ENCODE measurements at regions not wholly inside any gene's neighbourhood (a gene's known extent, or its start where the extent isn't known, plus 50 kb on each side); places are given as distances from the start of the nearest gene placed in this dataset.

DNA sequence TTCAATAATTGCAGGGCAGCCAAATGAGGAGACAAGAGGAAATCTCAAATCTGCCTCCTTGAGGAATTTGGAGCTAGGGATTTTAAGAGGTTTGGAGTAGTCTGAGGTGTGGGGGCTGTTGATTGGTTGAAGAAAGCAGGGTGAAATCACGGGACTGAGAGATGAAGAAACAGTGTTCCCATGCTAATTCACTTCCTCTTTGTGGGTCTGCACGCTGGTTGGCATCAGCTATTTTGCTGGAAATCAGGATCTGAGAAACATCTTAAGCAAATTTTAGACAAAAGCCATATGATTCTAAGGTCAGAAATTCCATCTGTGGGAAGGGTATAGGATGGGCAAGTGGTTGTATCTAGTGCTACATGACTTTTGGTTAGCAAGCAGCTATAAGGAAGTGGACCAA, 107.1 kb upstream of the PAXBP1 start:
- H3K27me3 ChIP-seq = no peaks in the 10 kb centered on the region
- no peak overlapping the region for H3K4me3 ChIP-seq
- 29 to 54% methylated on average over 2 of the region's 2 CpGs for WGBS, 2 donors
- DNase-seq (no peak), FAIRE-seq (no peak), ATAC-seq (peak in 1 of 4 donors; percentile 40)
- no peaks in the 10 kb centered on the region for H3K36me3 ChIP-seq
- H3K9me3 ChIP-seq = no peaks in the 10 kb centered on the region
- no peaks in the 10 kb centered on the region for H3K4me1 ChIP-seq
- TF ChIP-seq, protein P1, sequence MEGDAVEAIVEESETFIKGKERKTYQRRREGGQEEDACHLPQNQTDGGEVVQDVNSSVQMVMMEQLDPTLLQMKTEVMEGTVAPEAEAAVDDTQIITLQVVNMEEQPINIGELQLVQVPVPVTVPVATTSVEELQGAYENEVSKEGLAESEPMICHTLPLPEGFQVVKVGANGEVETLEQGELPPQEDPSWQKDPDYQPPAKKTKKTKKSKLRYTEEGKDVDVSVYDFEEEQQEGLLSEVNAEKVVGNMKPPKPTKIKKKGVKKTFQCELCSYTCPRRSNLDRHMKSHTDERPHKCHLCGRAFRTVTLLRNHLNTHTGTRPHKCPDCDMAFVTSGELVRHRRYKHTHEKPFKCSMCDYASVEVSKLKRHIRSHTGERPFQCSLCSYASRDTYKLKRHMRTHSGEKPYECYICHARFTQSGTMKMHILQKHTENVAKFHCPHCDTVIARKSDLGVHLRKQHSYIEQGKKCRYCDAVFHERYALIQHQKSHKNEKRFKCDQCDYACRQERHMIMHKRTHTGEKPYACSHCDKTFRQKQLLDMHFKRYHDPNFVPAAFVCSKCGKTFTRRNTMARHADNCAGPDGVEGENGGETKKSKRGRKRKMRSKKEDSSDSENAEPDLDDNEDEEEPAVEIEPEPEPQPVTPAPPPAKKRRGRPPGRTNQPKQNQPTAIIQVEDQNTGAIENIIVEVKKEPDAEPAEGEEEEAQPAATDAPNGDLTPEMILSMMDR (IDR thresholded peaks at IDR 0.05) = no peak
- no peak overlapping the region for H3K27ac ChIP-seq
- intact Hi-C loops (cut with DNase I) = no loop called here

DNA sequence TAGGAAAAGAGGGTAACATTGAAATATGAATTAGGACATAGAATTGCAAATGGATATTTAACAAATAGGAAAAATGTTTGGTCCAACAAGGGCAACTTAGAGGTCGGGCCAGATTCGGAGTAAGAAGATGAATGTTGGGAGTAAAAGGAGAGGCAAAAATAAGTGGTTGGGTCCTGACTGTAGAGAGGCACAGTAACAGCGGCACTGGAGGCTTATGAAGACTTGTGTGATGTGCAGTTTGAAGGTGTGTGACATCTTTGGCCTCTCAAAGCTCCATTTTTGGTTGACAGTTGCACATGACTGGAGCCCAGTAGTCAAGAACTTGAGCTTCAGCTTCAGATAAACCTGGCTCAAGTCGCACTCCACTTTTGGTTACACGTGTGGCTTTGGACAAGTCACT, 109.9 kb upstream of the PAXBP1 start:
- intact Hi-C loops (cut with DNase I) = no loop called here
- no peak for FAIRE-seq
- H3K27me3 ChIP-seq = no peaks in the 10 kb centered on the region

DNA sequence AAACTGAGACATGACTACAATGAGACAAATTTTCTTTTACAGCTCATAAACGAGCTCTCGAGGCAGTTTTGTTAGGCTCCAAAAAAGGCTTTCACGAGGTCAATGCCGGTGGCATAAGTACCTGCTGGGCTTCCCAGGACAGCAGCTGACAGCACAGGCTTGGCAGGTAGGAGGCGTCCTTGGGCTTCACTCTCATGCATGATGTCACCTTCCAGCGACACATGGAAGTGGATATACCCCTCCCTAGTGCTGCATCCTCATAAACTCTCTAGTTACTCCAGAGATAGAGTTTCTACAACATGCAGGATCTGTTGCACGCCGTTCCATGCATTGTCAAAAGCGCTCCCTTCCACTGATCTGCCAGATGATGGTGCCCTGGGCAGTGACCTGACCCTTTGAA, 112.5 kb upstream of the PAXBP1 start:
- H3K27me3 ChIP-seq = no peaks in the 10 kb centered on the region
- DNase-seq = no peak
- intact Hi-C loops (cut with DNase I) = no loop called here
- ATAC-seq = no peak
- H3K4me3 ChIP-seq = no peak overlapping the region
- no peaks in the 10 kb centered on the region for H3K36me3 ChIP-seq
- no peak for FAIRE-seq
- H3K27ac ChIP-seq = no peak overlapping the region
- H3K4me1 ChIP-seq = no peaks in the 10 kb centered on the region
- no peaks in the 10 kb centered on the region for H3K9me3 ChIP-seq
- TF ChIP-seq, protein P1 (IDR thresholded peaks at IDR 0.05) = no peak
- WGBS, 2 donors = 55 to 56% methylated on average over 9 of the region's 9 CpGs

More for the DNA sequence above, 109.9 kb upstream of the PAXBP1 start:
- no peak overlapping the region for H3K4me3 ChIP-seq
- DNase-seq = no peak
- no peaks in the 10 kb centered on the region for H3K36me3 ChIP-seq
- no peak overlapping the region for H3K27ac ChIP-seq
- TF ChIP-seq, protein P1 (IDR thresholded peaks at IDR 0.05) = no peak
- no peaks in the 10 kb centered on the region for H3K9me3 ChIP-seq
- WGBS, 2 donors = 70 to 95% methylated on average over 5 of the region's 5 CpGs
- no peak for ATAC-seq
- no peaks in the 10 kb centered on the region for H3K4me1 ChIP-seq

DNA sequence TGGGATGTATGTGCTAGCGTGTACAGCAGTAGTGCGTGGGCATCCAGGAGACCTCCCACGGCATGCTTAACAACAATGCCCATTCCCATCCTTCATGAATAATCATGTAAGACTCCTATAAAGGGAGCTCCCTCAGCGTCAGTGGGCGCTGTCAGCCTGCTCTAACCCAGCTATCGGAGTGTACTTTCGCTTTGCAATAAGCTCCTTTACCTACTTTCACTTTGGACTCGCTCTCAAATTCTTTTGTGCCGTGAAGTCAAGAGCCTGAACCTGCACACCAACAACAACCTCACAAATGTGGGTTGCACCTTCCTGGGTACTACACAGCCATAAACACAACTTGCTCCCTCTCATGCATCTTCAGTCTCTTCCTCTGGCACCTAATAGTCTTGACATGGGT, 114.8 kb upstream of the PAXBP1 start:
- intact Hi-C loops (cut with DNase I) = no loop called here
- FAIRE-seq = no peak
- no peak for ATAC-seq
- no peak for DNase-seq
- H3K4me1 ChIP-seq = no peaks in the 10 kb centered on the region
- H3K27me3 ChIP-seq = no peaks in the 10 kb centered on the region
- 77 to 88% methylated on average over 9 of the region's 9 CpGs for WGBS, 2 donors
- TF ChIP-seq, protein P1 (IDR thresholded peaks at IDR 0.05) = no peak
- H3K27ac ChIP-seq = no peak overlapping the region
- no peaks in the 10 kb centered on the region for H3K36me3 ChIP-seq
- no peak overlapping the region for H3K4me3 ChIP-seq
- H3K9me3 ChIP-seq = no peaks in the 10 kb centered on the region

DNA sequence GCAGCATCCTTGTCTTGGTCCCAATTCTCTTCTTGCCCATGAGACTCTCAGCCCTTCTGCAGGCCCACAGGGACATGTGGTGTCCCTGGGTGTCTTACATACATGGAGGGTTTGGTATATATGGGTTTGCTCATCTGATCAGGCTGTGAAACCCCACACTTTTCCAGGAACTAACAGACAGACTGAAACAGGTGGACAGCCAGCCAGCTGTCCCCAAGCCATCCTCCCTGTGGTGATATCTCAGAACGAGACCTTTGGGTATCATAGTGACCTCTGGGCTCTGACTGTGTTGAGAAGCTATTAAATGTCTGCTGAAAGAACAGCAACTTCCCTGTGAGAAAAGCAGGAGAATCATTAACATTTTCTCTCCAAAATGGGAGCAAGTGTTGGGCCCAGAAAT, 115.5 kb upstream of the PAXBP1 start:
- Histone ChIP-seq H3K36me3 (no peaks in the 10 kb centered on the region), H3K27ac (no peak overlapping the region), H3K9me3 (no peaks in the 10 kb centered on the region), H3K4me1 (no peaks in the 10 kb centered on the region), H3K27me3 (no peaks in the 10 kb centered on the region), H3K4me3 (no peak overlapping the region)
- ATAC-seq = no peak
- WGBS, 2 donors = 11 to 27% methylated on average over 1 of the region's 1 CpG
- FAIRE-seq = no peak
- intact Hi-C loops (cut with DNase I) = no loop called here
- TF ChIP-seq, protein P1 (IDR thresholded peaks at IDR 0.05) = no peak
- DNase-seq = no peak
